Stimulated activated CD4-positive, alpha-beta T cell treated with anti-CD3 and anti-CD28 coated beads, Interleukin-1b, Interleukin-23, amount 100 ng/mL, for 4 hours (primary cell): ENCODE measurements at regions not wholly inside any gene's neighbourhood (a gene's known extent, or its start where the extent isn't known, plus 50 kb on each side); places are given as distances from the start of the nearest gene placed in this dataset.

Experiments used
- DNase-seq, 2 donors: peaks; one replicate each; pipeline ENCODE4 v3.0.0-alpha.2; 2020; ENCODE audit warnings: low read depth in 2 of 2

DNA sequence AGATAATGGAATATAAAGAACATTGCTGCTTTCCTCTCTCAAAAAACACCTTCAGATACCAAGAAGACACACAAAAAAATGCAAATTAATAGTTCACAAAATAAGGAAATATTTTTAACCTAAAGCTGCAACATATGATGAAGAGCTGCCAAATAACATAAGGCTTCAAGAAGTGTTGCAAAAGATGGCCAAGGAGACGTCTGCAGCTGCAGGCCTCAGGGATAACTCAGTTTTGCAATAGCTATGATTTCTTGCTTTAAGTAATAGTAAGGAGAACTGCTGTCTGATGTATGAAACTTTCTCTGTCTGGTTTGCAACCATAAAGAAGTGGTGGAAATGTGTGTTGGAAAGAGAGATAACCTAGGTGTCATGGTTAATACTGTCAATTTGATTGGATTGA is 1237.5 kb downstream of the MRPL39 start:
- no peak for DNase-seq

DNA sequence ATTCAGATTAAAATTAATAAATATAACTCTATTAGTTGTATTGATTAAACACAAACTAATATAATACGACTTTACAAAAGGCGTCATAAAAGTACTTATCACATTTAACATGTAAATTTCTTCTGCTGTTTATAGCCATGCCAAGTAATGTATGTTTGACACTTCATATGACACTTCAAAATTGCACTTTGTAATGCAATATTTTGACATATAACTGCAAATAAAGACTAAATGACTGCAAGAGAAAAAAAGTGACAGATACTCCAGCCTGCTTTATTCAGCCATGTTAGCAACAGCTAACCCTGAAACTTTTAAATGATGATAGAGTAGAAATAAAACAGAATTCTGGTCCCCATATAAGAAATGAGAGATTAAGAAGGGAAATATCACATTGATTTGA is 1238.0 kb downstream of the MRPL39 start:
- no peak for DNase-seq

DNA sequence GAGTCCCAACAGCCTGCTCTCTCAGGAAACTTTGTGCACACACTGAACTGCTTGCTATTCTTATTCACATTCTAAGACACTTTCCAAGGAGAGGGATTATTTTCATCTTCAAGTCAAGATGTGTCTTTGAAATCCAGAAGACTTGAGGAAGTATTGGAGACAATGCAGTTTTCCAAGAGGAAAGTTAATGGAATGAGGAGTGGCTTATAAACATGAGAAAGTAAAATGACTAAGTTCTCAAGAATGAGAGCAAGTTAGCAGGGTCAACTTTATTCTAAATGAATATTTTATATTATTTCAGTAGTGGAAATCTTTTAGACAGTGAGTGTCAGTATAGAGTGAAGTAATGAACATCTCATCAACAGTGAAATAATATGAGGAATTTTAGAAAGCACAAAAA is 1239.3 kb downstream of the MRPL39 start:
- no peak for DNase-seq

DNA sequence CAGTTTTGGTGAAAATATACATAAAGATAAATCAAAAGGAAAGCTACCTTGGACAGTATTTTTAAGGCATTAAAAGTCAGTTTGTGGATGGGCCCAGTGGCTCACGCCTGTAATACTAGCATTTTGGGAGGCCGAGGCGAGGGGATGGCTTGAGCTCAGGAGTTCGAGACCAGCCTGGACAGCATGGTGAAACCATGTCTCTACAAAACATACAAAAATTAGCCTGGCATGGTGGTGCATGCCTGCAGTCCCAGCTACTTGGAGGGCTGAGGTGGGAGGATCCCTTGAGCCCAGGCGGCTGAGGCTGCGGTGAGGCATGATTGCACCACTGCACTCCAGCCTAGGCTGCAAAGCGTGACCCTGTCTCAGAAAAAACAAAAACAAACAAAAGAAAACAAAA is 1253.8 kb downstream of the MRPL39 start:
- no peak for DNase-seq

DNA sequence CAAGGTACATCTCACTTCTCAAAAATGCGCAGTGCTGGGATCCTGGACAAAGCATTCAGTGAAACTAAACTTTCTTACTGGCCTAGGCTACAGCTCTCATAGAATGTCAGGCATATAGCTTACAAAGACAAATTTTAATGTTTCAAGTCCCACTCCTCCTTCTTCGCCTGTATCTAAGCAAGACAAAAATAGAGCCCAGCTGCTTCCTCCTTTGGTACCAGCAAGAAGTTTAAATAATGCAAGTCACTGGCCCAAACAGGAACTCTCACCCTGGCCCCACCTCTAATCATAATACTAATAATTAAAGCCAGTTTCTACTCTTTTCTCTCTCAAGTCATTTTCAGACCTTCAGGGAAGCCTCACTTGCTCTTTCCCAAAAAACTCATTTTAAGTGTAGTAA is 1267.9 kb downstream of the MRPL39 start:
- no peak for DNase-seq

DNA sequence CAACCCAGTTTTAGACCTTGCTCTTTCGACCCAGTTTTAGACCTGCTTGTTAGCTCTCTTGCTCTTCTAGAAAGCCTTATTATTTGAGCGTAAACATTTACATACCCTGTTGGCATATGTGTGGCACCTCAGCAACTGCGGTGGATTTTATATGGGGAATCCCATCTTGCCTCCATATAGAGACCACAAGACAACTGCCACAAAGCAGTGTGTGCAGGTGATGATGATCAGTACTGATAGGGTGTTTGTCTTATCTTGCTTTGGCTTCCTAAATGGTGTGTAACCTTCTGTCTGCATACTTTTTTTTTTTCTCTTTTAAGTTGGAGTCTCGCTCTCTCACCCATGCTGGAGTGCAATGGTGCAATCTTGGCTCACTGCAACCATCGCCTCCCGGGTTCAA is 1270.8 kb downstream of the MRPL39 start:
- no peak for DNase-seq

DNA sequence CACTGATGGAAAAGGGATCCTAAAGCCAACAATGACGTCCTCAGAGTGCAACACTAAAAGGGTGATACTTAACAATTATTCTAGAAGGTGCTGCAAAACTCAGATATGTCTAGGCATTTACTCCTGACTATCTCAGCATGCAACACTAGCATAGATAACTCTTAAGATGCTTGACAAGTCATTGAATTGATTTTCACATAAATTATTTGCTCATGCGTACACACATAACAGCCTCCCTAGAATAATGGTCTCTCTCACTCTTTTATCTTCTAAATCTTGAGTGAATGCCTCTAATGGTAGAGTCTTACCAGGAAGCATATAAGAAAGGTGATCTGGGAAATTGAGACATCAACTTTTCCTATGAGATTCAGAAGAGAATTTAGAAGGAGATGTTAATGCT is 1283.7 kb downstream of the MRPL39 start:
- DNase-seq: no peak

DNA sequence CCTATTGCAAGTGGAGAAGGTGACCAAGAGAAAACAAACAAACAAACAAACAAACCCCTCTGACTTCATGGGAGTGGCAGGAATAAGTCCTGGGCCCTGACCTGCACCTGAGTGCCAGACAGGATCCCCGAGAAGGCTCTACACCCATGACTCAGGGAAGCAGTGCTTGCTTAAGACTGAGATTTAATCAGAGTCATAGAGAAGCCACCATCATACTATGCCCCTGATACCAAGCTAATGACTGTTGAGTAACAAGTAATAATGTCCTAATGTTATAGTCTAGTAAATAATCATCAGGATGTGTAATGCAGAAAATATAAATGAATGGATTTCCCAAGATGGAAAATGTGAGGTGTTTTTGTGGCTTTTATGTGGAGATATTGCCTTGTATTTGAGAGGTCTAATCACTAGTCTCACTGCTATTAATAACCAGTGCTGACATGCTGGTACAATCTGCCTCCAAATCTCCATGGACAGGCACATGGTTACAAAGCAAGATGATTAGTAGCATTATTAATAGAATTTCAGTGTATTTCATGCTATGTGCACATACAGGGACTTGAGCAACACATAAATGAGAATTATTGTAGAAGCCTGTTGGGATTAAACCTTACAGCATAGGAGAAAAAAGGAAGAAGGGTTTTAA is 1290.9 kb downstream of the MRPL39 start:
- DNase-seq: no peak

DNA sequence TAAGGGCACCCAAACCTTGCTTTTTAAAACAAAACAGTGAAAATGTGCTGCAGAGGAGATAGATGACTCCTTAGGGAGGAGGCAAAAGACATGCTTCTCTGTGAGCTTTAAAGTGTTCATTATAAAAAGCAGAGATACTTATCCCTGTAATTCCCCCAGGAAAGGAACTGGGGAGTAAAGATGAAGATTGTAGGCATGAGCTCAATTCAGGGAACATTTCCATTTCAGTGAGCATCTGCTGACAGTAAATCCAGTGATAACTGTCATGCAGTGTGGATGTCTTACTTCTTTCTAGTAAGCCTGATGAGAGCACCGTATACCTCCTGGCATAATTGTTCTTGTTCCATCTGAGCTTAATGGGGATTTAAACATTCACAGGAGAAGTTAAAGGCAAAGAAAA is 1296.5 kb downstream of the MRPL39 start:
- no peak for DNase-seq

DNA sequence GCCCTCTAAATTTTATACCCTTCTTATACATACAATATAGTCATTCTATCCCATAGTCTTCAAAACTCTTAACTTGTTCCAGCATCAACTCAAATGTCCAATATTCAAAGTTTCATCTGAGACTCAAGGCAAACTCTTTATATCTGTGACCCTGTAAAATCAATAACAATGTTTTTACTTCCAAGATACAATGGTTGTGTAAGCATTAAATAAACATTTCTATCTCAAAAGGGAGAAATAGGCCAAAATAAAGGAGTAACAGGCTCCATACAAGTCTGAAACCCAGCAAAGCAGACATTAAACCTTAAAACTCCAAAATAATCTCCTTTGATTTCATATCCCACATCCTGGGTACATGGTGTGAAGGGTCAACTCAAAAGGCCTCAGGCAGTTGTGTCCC is 1299.1 kb downstream of the MRPL39 start:
- DNase-seq: no peak

DNA sequence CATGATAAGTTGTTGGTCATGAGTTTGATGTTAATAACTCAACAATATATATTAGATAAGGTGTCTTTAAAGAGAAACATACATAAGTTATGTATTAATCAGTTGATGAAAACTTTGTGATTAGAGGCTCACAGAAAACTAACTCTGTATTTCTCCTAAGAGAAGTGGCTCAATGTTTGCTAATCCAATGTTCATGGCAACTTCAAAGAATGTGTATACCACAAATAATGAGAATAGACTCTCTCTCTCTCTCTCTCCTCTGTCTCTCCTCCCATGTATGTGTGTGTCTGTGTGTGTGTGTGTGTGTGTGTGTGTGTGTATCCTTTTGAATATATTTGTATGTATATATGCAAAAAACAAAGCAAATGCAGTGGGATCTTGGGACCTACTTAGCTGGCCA is 1304.9 kb downstream of the MRPL39 start:
- no peak for DNase-seq

DNA sequence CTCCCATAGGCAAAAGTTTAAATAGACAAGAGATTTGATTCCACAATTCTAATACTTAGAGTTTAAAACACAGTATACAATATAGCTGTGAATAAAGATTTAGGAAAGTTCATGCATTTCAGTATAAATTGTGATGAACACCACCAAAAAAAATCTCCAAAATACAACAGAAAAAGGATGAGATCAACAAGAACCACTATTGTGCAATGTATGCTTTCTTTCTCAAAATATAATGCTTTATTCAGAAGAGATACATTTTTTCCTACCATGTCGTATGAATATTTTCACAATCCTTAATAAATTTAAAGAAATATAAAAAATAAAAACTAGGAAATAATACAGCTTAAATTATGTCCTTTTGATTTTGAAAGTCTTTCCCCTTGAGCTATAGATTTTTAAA is 1309.2 kb downstream of the MRPL39 start:
- DNase-seq: no peak

DNA sequence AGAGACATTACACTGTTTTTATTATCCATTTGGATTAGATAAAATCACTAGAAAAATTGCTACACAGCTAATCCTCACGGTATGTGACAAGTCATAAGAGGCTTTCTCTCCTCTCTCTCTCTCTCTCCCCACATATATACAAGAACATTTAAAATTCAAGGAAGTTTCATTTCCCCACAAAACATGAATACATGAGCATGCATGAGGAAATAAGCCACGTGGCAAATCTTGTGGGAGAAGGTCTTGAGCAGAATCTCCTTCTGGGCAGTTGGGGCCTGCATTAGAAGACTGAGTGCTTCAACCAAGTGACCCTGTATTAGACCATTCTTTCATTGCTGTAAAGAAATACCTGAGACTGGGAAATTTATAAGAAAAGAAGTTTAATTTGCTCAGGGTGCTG is 1313.1 kb downstream of the MRPL39 start:
- DNase-seq: no peak

DNA sequence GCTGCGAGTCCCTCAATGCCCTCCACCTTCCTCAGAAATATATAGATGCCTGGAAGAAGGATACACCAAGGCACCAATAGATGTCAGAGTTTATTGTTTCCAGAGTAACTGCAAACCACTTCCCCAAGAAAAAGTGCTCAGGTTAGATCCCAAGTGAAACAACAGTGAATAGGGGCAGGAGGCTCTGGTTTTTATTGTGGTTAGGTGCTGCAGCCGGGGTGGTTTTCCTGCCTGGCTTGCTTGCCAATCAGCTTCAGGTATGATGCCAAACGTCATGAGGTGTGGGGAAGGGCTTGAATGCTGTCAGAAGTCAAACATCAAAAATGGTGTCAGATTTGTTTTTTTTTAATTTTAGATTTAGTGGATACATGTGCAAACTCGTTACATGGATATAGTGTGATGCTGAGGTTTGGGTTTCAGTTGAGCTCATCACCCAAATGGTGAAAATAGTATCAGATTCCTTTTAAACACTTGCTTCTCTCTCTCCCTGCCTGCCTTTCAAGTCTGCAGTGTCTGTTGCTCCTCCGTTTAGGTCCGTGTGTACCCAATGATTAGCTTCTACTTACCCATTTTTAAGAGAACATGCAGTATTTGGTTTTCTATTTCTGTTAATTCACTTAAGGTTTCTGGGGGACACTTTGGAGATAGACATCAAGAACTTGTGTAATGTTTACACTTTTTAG is 1317.0 kb downstream of the MRPL39 start:
- no peak for DNase-seq

DNA sequence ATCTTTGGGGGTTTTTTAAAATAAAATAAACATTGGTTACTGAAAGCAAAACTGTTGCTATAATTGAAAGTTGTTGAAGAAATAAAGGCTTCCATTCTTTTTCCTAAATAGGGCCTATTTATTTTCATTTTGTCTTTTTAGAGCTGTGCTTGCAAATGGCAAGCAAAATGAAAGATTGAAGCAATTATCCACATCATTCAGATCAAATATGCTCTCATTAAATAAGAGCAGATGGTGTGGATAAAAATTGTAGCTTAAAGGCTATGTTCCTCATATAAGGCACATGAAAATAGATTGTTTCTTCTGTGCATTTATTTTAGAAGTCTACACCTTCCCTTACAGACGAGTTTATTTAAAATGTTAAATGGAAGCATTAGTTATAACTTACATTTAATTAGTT is 1317.7 kb downstream of the MRPL39 start:
- no peak for DNase-seq

DNA sequence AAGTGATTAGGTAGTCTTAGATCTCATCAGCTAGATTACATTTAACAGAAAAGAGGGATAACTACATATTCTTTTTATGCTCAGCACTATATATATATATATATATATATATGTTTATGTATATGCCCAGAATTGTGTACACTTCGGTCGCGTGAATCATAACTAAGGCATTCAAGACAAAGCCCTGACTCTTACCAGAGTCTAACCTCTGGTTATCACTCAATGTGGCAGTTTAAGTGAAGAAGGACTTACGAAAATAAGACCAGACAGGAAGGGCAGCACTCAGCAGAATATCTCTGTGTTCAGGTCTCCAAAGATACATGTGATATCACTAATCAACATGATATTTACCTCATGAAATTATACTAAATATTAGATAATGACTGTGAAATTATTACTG is 1326.7 kb downstream of the MRPL39 start:
- no peak for DNase-seq

DNA sequence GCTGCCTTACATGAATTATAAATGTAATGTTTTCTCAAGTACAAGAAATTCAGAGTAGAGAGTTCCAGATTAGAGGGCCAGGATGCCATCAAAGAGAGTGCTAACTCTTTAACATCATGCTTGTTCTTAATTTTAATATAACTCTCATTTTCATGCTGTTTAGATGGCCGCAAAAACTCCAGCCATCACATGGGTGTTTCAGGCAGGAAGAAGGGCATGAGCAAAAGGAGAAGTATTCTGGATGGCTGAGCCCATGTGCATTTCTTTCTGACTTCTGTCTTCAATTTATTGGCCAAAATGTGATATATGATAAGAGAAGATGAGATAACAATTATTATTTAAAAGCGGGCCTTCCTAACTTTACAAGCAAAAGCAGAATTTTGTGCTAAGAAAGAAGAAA is 1328.6 kb downstream of the MRPL39 start:
- DNase-seq: no peak

DNA sequence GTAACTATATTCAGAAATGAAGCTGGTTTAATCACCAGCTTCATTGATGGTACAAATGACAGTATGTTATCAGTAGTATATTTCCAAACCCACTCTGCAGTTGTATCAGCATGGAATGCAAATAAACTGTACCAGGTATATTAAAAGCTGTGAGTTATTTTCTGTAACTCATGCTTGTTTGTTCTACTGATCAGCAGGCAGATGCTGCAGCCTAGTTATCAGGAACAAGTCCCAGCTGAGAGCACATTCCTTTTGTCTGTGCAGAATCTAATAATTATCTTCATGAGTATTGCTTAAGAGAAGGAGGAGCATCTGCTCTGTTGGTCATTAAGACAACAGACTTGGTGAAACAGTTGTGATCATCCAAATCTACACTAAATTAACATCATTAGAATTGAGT is 1331.1 kb downstream of the MRPL39 start:
- no peak for DNase-seq

DNA sequence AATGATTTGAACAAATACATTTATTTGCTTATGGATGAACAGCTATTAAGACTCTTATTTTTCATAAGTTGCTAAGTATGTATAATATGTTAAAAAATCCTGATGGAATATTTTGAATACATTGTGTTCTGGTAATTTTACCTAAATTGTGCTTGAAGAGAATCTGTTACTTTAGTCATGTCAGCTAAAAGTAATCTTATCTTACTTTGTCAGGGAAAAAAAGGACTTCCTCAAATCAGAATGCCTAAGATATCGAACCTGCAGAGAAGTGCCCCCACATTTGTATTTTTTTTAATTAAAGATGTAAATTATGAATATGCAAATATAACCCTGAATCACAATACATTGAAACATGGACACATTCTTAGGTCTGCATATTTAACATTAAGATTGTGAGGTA is 1331.7 kb downstream of the MRPL39 start:
- no peak for DNase-seq

DNA sequence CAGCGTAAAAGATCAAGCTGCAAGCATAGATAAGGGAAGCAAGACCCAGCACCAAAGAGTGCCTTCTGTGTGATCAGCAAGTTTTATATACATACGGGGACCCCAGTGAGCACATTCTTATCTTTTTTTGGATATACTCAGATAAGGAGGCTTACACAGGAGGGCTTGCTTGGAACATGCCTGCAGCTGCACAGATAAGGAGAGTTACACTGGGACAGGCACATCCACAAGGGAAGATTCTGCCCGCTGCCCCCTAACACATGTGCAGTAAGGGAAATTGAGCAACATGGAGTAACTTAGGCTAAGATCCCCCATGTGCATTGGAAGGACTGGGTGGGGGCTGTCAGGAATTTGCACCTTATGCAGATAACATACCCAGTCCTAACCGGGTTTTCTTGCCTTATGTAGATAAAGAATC is 1334.8 kb downstream of the MRPL39 start:
- no peak for DNase-seq

DNA sequence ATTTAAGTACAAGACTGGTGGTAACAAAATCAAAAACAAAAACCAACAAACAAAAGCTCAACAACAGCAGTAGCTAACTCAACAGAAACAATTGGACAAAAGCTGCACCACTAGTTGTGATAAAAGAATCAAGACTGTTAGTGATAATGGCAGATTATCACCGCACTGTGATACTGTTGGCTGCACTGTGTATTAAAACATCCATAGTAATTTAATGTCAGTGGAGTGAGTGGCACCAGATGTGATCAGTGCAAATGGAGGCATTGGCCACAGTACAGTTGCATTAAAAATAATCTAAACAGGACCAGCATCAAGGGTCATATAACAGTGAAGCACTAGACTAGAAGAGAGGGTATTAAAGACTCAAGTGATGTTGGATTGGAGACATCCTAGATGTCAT is 1341.3 kb downstream of the MRPL39 start:
- no peak for DNase-seq

DNA sequence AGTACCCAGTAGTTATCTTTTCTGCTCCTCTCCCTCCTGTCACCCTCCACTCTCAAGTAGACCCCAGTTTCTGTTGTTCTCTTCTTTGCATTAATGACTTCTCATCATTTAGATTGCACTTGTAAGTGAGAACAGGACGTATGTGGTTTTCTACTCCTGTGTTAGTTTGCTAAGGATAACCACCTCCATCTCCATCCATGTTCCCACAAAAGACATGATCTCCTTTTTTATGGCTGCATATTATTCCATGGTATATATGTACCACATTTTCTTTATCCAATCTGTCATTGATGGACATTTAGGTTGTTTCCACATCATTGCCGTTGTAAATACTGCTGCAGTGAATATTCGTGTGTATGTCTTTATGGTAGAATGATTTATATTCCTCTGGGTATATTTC is 1346.5 kb downstream of the MRPL39 start:
- no peak for DNase-seq

DNA sequence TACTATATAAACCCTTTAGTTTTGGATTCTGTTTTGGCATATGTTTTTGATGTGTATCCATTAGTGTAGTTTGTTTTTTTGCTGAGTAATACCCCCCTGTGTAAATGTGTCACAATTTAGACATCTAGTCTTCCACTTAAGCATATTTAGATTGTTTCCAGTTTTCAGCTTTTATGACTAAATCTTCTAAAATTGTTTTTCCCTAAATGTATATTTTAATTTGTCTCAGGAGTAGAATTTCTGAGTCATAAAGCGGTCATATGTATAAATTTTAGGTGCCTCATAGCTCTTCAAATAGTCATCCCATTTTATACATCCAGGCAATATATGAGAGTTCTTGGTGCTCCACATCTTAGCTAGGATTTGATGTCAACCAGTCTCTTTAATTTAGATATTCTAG is 1348.0 kb downstream of the MRPL39 start:
- DNase-seq: no peak

DNA sequence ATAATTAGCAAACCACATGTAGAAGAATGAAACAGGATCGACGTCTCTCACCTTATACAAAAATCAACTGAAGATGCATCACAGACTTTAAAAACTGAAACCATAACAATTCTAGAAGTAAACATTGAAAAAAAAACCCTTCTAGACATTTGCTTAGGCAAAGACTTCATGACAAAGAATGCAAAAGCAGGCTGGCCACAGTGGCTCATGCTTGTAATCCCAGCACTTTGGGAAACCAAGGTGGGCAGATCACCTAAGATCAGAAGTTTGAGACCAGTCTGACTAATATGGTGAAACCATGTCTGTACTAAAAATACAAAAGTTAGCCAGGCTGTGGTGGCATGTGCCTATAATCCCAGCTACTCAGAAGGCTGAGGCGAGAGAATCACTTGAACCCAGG is 1351.7 kb downstream of the MRPL39 start:
- DNase-seq: no peak
